ENCODE measurements at regions not wholly inside any gene's neighbourhood (a gene's known extent, or its start where the extent isn't known, plus 50 kb on each side); places are given as distances from the start of the nearest gene placed in this dataset.

GRCh38 chr10:111455776-111456426 is 379.1 kb downstream of the ADRA2A start:
- no peak for TF ChIP-seq POLR2AphosphoS5 (IDR thresholded peaks at IDR 0.05)
- TF ChIP-seq, protein P1, sequence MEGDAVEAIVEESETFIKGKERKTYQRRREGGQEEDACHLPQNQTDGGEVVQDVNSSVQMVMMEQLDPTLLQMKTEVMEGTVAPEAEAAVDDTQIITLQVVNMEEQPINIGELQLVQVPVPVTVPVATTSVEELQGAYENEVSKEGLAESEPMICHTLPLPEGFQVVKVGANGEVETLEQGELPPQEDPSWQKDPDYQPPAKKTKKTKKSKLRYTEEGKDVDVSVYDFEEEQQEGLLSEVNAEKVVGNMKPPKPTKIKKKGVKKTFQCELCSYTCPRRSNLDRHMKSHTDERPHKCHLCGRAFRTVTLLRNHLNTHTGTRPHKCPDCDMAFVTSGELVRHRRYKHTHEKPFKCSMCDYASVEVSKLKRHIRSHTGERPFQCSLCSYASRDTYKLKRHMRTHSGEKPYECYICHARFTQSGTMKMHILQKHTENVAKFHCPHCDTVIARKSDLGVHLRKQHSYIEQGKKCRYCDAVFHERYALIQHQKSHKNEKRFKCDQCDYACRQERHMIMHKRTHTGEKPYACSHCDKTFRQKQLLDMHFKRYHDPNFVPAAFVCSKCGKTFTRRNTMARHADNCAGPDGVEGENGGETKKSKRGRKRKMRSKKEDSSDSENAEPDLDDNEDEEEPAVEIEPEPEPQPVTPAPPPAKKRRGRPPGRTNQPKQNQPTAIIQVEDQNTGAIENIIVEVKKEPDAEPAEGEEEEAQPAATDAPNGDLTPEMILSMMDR (IDR thresholded peaks at IDR 0.05) = no peak
- no peak for TF ChIP-seq POLR2A (IDR thresholded peaks at IDR 0.05)

Measured in sigmoid colon (tissue), 4 donors.